ENCODE measurements at regions not wholly inside any gene's neighbourhood (a gene's known extent, or its start where the extent isn't known, plus 50 kb on each side); places are given as distances from the start of the nearest gene placed in this dataset.

DNA sequence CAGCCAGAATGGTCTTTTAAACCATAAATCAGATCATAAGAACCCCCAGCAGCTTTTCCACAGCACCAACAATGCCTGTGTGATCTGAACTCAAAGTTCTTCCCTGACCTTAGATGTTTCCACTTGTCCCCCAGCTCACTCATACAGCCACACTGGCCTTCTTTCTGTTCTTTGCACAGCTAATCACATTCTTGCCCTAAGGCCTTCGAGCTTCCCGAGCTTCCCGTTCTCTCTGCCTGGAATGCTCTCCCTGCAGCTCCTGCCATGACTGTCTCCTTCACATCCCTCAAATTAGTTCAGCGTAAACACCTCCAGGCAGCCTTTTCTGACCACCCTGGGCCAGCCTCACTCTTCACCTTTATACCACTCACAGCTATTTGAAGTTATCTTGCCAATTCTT is 166.8 kb upstream of the NFE2L3 start:
- POLR2A ChIA-PET: interaction anchor here (0.8 kb wide), 1 partner anchor 106 kb away, joined by 3 read pairs; no protein-coding TSS in a partner anchor
- BruUV-seq (replicated peaks): no TSS peak
- intact Hi-C loops (cut with micrococcal nuclease; ENCODE audit: unreplicated experiment): no loop called here

DNA sequence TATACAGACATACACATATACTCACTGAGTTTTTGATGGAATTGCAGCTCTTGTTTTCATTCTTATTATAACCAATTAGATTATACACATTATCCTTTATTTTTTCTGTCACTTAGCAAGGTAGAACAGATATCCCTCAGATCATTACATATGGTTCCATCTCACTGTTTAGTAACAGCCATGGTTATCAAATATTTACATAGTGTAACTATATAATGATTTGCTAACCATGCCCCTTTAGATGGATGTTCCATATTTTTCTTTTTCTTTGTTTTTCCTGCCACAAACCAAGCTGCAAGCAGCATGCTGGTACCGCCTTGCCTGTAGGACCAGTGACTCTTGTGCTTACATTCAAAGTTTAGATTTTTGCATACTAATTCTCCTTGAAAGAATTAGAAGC is 163.4 kb upstream of the NFE2L3 start:
- Histone ChIP-seq H3K9me2 (ENCODE audit: insufficient read depth, low read length) (no peaks in the 10 kb centered on the region), H3K36me3 (ENCODE audit: insufficient read depth, low read length) (no peaks in the 10 kb centered on the region), H3K4me2 (ENCODE audit: low read length) (no peak overlapping the region), H3K79me2 (ENCODE audit: insufficient read depth, low read depth, low read length) (no peaks in the 10 kb centered on the region), H3K4me3 (ENCODE audit: low read depth, low read length, poor library complexity, severe bottlenecking) (no peak overlapping the region), H2AFZ (ENCODE audit: low read length) (no peak overlapping the region), H3K9me3 (ENCODE audit: low read length) (no peaks in the 10 kb centered on the region), H3K27ac (ENCODE audit: low read depth, low read length, poor library complexity, severe bottlenecking) (no peak overlapping the region), H4K20me1 (ENCODE audit: insufficient read depth, low read length) (no peaks in the 10 kb centered on the region), H3K4me1 (ENCODE audit: insufficient read depth, low read length, poor library complexity, severe bottlenecking) (no peaks in the 10 kb centered on the region)
- no peak for DNase-seq (ENCODE audit: low spot score)
- TF ChIP-seq, protein P1, sequence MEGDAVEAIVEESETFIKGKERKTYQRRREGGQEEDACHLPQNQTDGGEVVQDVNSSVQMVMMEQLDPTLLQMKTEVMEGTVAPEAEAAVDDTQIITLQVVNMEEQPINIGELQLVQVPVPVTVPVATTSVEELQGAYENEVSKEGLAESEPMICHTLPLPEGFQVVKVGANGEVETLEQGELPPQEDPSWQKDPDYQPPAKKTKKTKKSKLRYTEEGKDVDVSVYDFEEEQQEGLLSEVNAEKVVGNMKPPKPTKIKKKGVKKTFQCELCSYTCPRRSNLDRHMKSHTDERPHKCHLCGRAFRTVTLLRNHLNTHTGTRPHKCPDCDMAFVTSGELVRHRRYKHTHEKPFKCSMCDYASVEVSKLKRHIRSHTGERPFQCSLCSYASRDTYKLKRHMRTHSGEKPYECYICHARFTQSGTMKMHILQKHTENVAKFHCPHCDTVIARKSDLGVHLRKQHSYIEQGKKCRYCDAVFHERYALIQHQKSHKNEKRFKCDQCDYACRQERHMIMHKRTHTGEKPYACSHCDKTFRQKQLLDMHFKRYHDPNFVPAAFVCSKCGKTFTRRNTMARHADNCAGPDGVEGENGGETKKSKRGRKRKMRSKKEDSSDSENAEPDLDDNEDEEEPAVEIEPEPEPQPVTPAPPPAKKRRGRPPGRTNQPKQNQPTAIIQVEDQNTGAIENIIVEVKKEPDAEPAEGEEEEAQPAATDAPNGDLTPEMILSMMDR (conservative IDR thresholded peaks at IDR 0.05; ENCODE audit: low read length): no peak
- TF ChIP-seq EZH2phosphoT487 (IDR thresholded peaks at IDR 0.05; ENCODE audit: borderline replicate concordance, low read depth, low read length): no peak
- intact Hi-C loops (cut with micrococcal nuclease; ENCODE audit: unreplicated experiment): no loop called here
- POLR2A ChIA-PET: interaction anchor here (0.7 to 1.2 kb wide), 4 partner anchors 21 to 499 kb away, joined by 3 to 6 read pairs (median 4); no protein-coding TSS in a partner anchor
- BruUV-seq (replicated peaks): no TSS peak
- CTCF ChIA-PET (ENCODE audit: unreplicated experiment): no interaction called here

More for the DNA sequence above, 166.8 kb upstream of the NFE2L3 start:
- TF ChIP-seq EZH2phosphoT487 (IDR thresholded peaks at IDR 0.05; ENCODE audit: borderline replicate concordance, low read depth, low read length): no peak
- TF ChIP-seq, protein P1 (conservative IDR thresholded peaks at IDR 0.05; ENCODE audit: low read length): no peak
- H3K27ac ChIP-seq (ENCODE audit: low read depth, low read length, poor library complexity, severe bottlenecking): no peak overlapping the region
- H3K4me2 ChIP-seq (ENCODE audit: low read length): no peak overlapping the region
- no peaks in the 10 kb centered on the region for H3K9me3 ChIP-seq (ENCODE audit: low read length)
- H3K4me3 ChIP-seq (ENCODE audit: low read depth, low read length, poor library complexity, severe bottlenecking): no peak overlapping the region
- DNase-seq (ENCODE audit: low spot score): no peak
- H3K36me3 ChIP-seq (ENCODE audit: insufficient read depth, low read length): no peaks in the 10 kb centered on the region
- CTCF ChIA-PET (ENCODE audit: unreplicated experiment): no interaction called here
- no peaks in the 10 kb centered on the region for H3K4me1 ChIP-seq (ENCODE audit: insufficient read depth, low read length, poor library complexity, severe bottlenecking)
- H3K79me2 ChIP-seq (ENCODE audit: insufficient read depth, low read depth, low read length): no peaks in the 10 kb centered on the region
- H4K20me1 ChIP-seq (ENCODE audit: insufficient read depth, low read length): no peaks in the 10 kb centered on the region
- H3K9me2 ChIP-seq (ENCODE audit: insufficient read depth, low read length): no peaks in the 10 kb centered on the region
- H2AFZ ChIP-seq (ENCODE audit: low read length): no peak overlapping the region

DNA sequence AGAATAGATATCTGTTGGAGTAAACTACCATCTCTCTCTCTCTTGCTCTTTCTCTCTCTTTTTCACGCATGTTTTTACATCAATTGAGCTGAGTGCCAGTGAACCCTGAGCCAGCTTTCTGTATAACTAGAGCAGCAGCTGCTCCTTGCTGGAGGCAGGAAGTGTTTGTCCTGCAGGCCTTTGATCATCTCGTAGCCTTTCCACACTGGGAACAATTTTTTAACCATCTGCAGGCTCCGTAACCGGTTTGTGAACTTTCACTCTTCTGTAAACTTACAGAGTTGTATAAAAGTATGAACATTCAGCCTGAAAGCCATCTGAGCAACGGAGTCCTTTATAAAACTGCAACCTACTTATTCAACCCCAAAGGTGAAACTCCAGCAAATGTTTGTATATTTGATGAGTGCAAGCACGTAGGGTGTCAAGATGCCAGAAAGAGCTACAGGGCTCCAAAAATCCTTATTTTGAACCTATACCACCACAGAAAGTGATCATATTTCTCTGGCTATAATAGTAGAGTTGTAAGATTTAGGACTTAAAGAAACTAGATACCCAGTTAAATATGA is 162.8 kb upstream of the NFE2L3 start:
- POLR2A ChIA-PET: interaction anchor here (0.7 to 1.2 kb wide), 5 partner anchors 15 to 499 kb away, joined by 3 to 6 read pairs (median 4); no protein-coding TSS in a partner anchor
- Histone ChIP-seq H3K79me2 (ENCODE audit: insufficient read depth, low read depth, low read length) (no peaks in the 10 kb centered on the region), H4K20me1 (ENCODE audit: insufficient read depth, low read length) (no peaks in the 10 kb centered on the region), H3K27ac (ENCODE audit: low read depth, low read length, poor library complexity, severe bottlenecking) (no peak overlapping the region), H3K4me2 (ENCODE audit: low read length) (no peak overlapping the region), H3K36me3 (ENCODE audit: insufficient read depth, low read length) (no peaks in the 10 kb centered on the region), H3K4me3 (ENCODE audit: low read depth, low read length, poor library complexity, severe bottlenecking) (no peak overlapping the region), H3K4me1 (ENCODE audit: insufficient read depth, low read length, poor library complexity, severe bottlenecking) (no peaks in the 10 kb centered on the region), H2AFZ (ENCODE audit: low read length) (no peak overlapping the region), H3K9me2 (ENCODE audit: insufficient read depth, low read length) (no peaks in the 10 kb centered on the region), H3K9me3 (ENCODE audit: low read length) (no peaks in the 10 kb centered on the region)
- DNase-seq (ENCODE audit: low spot score): no peak
- intact Hi-C loops (cut with micrococcal nuclease; ENCODE audit: unreplicated experiment): no loop called here
- TF ChIP-seq EZH2phosphoT487 (IDR thresholded peaks at IDR 0.05; ENCODE audit: borderline replicate concordance, low read depth, low read length): no peak
- TF ChIP-seq, protein P1 (conservative IDR thresholded peaks at IDR 0.05; ENCODE audit: low read length): no peak
- CTCF ChIA-PET (ENCODE audit: unreplicated experiment): no interaction called here
- BruUV-seq (replicated peaks): no TSS peak

Data from OCI-LY7 (cell line).